Endothelial cell of umbilical vein (primary cell): ENCODE measurements at regions not wholly inside any gene's neighbourhood (a gene's known extent, or its start where the extent isn't known, plus 50 kb on each side); places are given as distances from the start of the nearest gene placed in this dataset.

Experiments
- BruUV-seq: library from RNA; stranded (reverse); fragments of 400-500 nt; replicated peaks from 2 replicates; lab custom pipeline; 2021; lab: Mats Ljungman, UMichigan
- CTCF ChIA-PET: fragments of 300-600, 350-600 bp; sonication (Branson Sonifier 250); formaldehyde crosslinking; loops from one replicate; lab custom pipeline; 2021; ENCODE audit warnings: antibody characterized with exemption, inconsistent platforms; lab: Charles Lee
- POLR2A ChIA-PET: fragments of 300-600, 350-600 bp; sonication (Branson Sonifier 250); formaldehyde crosslinking; loops from one replicate; lab custom pipeline; 2021; ENCODE audit warnings: antibody characterized with exemption, inconsistent platforms; lab: Charles Lee
- DNase-seq: peaks from one replicate; pipeline ENCODE4 v3.0.0-alpha.2; 2011; ENCODE audit warnings: low read depth, low spot score
- FAIRE-seq: peaks from 2 replicates; lab custom pipeline; 2011; peaks lifted over from hg19 to GRCh38; lab: Jason Lieb, UNC
- H2AFZ ChIP-seq: 2 replicates; pipeline ENCODE4 v1.6.0; 2012; ENCODE audit warnings: low read depth, low read length, control low read depth, inconsistent platforms
- H3K27ac ChIP-seq: 2 replicates; pipeline ENCODE4 v1.5.1; 2011; ENCODE audit warnings: low read depth, mild to moderate bottlenecking, control low read depth, low read length, moderate library complexity; ENCODE audit not compliant: insufficient read depth
- H3K27me3 ChIP-seq, 2 experiments: 2 replicates each; pipeline versions ENCODE4 v1.6.0 to v1.6.1; 2011; ENCODE audit warnings: low read length in 2 of 2, mixed read lengths in 1 of 2; ENCODE audit not compliant: control insufficient read depth in 2 of 2, insufficient read depth in 2 of 2
- H3K36me3 ChIP-seq, 2 experiments: 2 replicates in 1 of 2; 3 replicates in 1 of 2; pipeline ENCODE4 v1.5.1; 2011; ENCODE audit warnings: low read length in 2 of 2, mild to moderate bottlenecking in 1 of 2, moderate library complexity in 1 of 2; ENCODE audit not compliant: control insufficient read depth in 2 of 2, insufficient read depth in 2 of 2; ENCODE audit errors: extremely low read depth in 1 of 2
- H3K4me1 ChIP-seq: 3 replicates; pipeline ENCODE4 v1.5.1; 2011; ENCODE audit warnings: mild to moderate bottlenecking, low read length; ENCODE audit not compliant: control insufficient read depth, insufficient read depth; ENCODE audit errors: extremely low read depth
- H3K4me2 ChIP-seq: 2 replicates; pipeline ENCODE4 v1.6.1; 2011; ENCODE audit warnings: low read length, control low read depth, mixed read lengths; ENCODE audit not compliant: insufficient read depth
- H3K4me3 ChIP-seq, 3 experiments: fragments of 200-600 bp in 1 of 3; sonication (generic), shearing (Covaris generic) in 1 of 3; replicated peaks in 1 of 3; 2 replicates each; pipeline ENCODE4 v1.5.1; 2011 to 2016; ENCODE audit warnings: control low read depth in 3 of 3, low read length in 3 of 3, mild to moderate bottlenecking in 2 of 3, inconsistent platforms in 1 of 3, low read depth in 1 of 3, moderate library complexity in 1 of 3; ENCODE audit not compliant: insufficient read depth in 1 of 3
- H3K79me2 ChIP-seq: 2 replicates; pipeline ENCODE4 v1.6.0; 2012; ENCODE audit warnings: low read length, inconsistent platforms; ENCODE audit not compliant: control insufficient read depth, insufficient read depth
- H3K9ac ChIP-seq: replicated peaks from 2 replicates; pipeline ENCODE3; 2011; ENCODE audit warnings: low read length, control low read depth; ENCODE audit not compliant: insufficient read depth; ENCODE audit errors: extremely low read depth
- H3K9me1 ChIP-seq: replicated peaks from 3 replicates; pipeline ENCODE4 v1.6.0; 2011; ENCODE audit warnings: mild to moderate bottlenecking, low read length; ENCODE audit not compliant: control insufficient read depth, insufficient read depth; ENCODE audit errors: extremely low read depth
- H3K9me3 ChIP-seq: replicated peaks from 2 replicates; pipeline ENCODE4 v1.5.1; 2012; ENCODE audit warnings: low read length, inconsistent platforms; ENCODE audit not compliant: control insufficient read depth, insufficient read depth
- H4K20me1 ChIP-seq: replicated peaks from 2 replicates; pipeline ENCODE3; 2011; ENCODE audit warnings: mild to moderate bottlenecking, low read length; ENCODE audit not compliant: control insufficient read depth, insufficient read depth; ENCODE audit errors: extremely low read depth
- EZH2 ChIP-seq: IDR thresholded peaks from 2 replicates; pipeline ENCODE4 v1.6.1; 2012; ENCODE audit warnings: borderline replicate concordance, low read depth, mild to moderate bottlenecking, moderate library complexity, low read length, inconsistent platforms; ENCODE audit not compliant: severe bottlenecking
- FOS ChIP-seq: IDR thresholded peaks from 2 replicates; pipeline ENCODE4 v1.6.1; 2011; ENCODE audit warnings: mild to moderate bottlenecking, low read length, moderate library complexity, borderline replicate concordance; ENCODE audit not compliant: insufficient read depth
- GATA2 ChIP-seq: IDR thresholded peaks from 2 replicates; pipeline ENCODE4 v1.7.0; 2011; ENCODE audit warnings: low read depth, mild to moderate bottlenecking, moderate library complexity, mixed read lengths, low read length; ENCODE audit not compliant: insufficient read length, insufficient read depth
- JUN ChIP-seq: IDR thresholded peaks from 2 replicates; pipeline ENCODE4 v1.6.1; 2011; ENCODE audit warnings: borderline replicate concordance, low read depth; ENCODE audit not compliant: insufficient read length, insufficient read depth
- MAX ChIP-seq: IDR thresholded peaks from 2 replicates; pipeline ENCODE4 v1.6.1; 2011; ENCODE audit not compliant: insufficient read depth, insufficient read length
- MYC ChIP-seq: IDR thresholded peaks from one replicate; pipeline ENCODE4 v1.6.1; 2011; ENCODE audit warnings: mild to moderate bottlenecking, low read depth, low read length
- POLR2A ChIP-seq: IDR thresholded peaks from 2 replicates; pipeline ENCODE4 v1.6.1; 2012; ENCODE audit warnings: low read depth, mild to moderate bottlenecking, control low read depth, low read length
- POLR2AphosphoS5 ChIP-seq: IDR thresholded peaks from 2 replicates; pipeline ENCODE4 v1.6.1; 2012; ENCODE audit warnings: low read depth, mild to moderate bottlenecking, control low read depth, low read length, moderate library complexity; ENCODE audit not compliant: insufficient read depth
- dilution Hi-C: fragments of 300-500 bp; cut with MboI; formaldehyde crosslinking; loops from one replicate; pipeline ENCODE4 v1.15.0; 2019; ENCODE audit warnings: low sequenced_read_pairs; ENCODE audit not compliant: extremely low pct_ligation_motif_present
- intact Hi-C: fragments of 100-400 bp; cut with micrococcal nuclease; formaldehyde crosslinking; loops from one replicate; pipeline ENCODE4 v1.10.0; 2022
- TF ChIP-seq, protein P1 (sequence below), 2 donors: IDR thresholded peaks; 1 replicate in 1 of 2; 2 replicates in 1 of 2; pipeline ENCODE4 v1.5.1; 2011; ENCODE audit warnings: low read length in 2 of 2, mild to moderate bottlenecking in 2 of 2, moderate library complexity in 2 of 2, control low read depth in 1 of 2, inconsistent platforms in 1 of 2, low read depth in 1 of 2; ENCODE audit not compliant: insufficient read depth in 1 of 2; ENCODE audit errors: extremely low read depth in 1 of 2

GRCh38 chr11:88435415-88435814 is 97.9 kb upstream of the CTSC start:
- no TSS peak for BruUV-seq
- Histone ChIP-seq H3K9me3 (no peaks in the 10 kb centered on the region), H3K79me2 (no peaks in the 10 kb centered on the region), H3K9ac (no peak overlapping the region), H3K4me3 (no peak overlapping the region), H2AFZ (no peak overlapping the region), H3K4me1 (no peaks in the 10 kb centered on the region), H3K27ac (no peak overlapping the region), H3K36me3 (no peaks in the 10 kb centered on the region), H3K4me2 (no peak overlapping the region), H3K9me1 (no peaks in the 10 kb centered on the region), H3K27me3 (no peaks in the 10 kb centered on the region), H4K20me1 (no peaks in the 10 kb centered on the region)
- dilution Hi-C loops = no loop called here
- TF ChIP-seq POLR2AphosphoS5 = no peak
- TF ChIP-seq MYC = no peak
- no peak for TF ChIP-seq POLR2A
- no peak for TF ChIP-seq JUN
- TF ChIP-seq FOS = no peak
- no peak for TF ChIP-seq EZH2
- TF ChIP-seq GATA2 = no peak
- no peak for TF ChIP-seq MAX
- TF ChIP-seq, protein P1, sequence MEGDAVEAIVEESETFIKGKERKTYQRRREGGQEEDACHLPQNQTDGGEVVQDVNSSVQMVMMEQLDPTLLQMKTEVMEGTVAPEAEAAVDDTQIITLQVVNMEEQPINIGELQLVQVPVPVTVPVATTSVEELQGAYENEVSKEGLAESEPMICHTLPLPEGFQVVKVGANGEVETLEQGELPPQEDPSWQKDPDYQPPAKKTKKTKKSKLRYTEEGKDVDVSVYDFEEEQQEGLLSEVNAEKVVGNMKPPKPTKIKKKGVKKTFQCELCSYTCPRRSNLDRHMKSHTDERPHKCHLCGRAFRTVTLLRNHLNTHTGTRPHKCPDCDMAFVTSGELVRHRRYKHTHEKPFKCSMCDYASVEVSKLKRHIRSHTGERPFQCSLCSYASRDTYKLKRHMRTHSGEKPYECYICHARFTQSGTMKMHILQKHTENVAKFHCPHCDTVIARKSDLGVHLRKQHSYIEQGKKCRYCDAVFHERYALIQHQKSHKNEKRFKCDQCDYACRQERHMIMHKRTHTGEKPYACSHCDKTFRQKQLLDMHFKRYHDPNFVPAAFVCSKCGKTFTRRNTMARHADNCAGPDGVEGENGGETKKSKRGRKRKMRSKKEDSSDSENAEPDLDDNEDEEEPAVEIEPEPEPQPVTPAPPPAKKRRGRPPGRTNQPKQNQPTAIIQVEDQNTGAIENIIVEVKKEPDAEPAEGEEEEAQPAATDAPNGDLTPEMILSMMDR (IDR thresholded peaks at IDR 0.05; ENCODE audit: extremely low read depth in 1 of 2, insufficient read depth in 1 of 2, low read depth in 1 of 2, low read length in 2 of 2) = no peak
- intact Hi-C loops = no loop called here
- no peak for FAIRE-seq
- CTCF ChIA-PET = interaction anchor here (0.9 kb wide), 1 partner anchor 419 kb away, joined by 3 read pairs; no protein-coding TSS in a partner anchor
- DNase-seq = no peak
- POLR2A ChIA-PET = no interaction called here
